B cell (primary cell): ENCODE measurements at regions not wholly inside any gene's neighbourhood (a gene's known extent, or its start where the extent isn't known, plus 50 kb on each side); places are given as distances from the start of the nearest gene placed in this dataset.

ENCODE experiments used
- EZH2 ChIP-seq: IDR thresholded peaks from 2 replicates; pipeline ENCODE4 v1.6.1; 2012; ENCODE audit warnings: borderline replicate concordance, low read depth, mild to moderate bottlenecking, moderate library complexity, low read length; ENCODE audit not compliant: insufficient read depth, poor library complexity, severe bottlenecking
- TF ChIP-seq, protein P1 (sequence below): fragments of 200-600 bp; IDR thresholded peaks from one replicate; pipeline ENCODE4 v1.8.0; 2022; ENCODE audit warnings: antibody characterized with exemption, mild to moderate bottlenecking

DNA sequence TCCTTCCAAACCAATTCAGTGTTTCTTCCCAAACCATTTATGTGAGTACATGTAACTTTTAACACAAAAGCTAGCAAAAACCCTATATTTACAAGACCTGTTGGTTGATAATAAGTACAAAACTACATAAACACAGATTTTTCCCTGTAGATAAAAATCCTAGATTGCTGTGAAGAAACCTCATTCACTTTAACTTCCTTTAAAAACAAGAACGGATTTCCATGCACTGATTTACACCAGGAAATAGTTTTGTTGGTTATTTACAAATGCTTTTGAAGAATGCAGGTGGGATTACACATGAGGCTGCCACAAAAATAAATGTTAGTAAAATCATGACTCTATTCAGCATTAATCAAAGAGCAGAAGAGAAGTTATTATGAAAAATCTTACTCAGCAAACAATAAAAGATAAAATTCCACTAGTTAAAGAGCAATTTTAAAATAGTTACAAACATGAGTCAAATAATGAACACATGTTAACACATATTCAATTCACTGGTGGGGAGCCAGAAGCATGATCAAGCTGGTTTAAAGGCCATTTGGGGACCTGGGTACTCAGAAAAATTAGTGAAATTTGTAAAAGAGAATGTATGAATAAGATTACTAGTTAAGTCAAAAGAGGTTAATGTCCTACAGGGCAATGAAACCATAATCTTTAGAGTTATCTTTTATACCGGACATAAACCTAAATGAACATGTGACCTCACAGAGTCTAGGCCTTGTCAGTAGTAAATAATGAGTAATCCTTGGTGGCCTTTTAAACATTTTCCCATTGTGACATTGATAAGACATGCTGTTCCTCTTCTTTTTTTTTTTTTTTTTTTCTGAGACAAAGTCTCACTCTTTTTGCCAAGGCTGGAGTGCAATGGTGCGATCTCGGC lies 79.9 kb downstream of the PHLDA1 start:
- TF ChIP-seq EZH2: no peak
- TF ChIP-seq, protein P1, sequence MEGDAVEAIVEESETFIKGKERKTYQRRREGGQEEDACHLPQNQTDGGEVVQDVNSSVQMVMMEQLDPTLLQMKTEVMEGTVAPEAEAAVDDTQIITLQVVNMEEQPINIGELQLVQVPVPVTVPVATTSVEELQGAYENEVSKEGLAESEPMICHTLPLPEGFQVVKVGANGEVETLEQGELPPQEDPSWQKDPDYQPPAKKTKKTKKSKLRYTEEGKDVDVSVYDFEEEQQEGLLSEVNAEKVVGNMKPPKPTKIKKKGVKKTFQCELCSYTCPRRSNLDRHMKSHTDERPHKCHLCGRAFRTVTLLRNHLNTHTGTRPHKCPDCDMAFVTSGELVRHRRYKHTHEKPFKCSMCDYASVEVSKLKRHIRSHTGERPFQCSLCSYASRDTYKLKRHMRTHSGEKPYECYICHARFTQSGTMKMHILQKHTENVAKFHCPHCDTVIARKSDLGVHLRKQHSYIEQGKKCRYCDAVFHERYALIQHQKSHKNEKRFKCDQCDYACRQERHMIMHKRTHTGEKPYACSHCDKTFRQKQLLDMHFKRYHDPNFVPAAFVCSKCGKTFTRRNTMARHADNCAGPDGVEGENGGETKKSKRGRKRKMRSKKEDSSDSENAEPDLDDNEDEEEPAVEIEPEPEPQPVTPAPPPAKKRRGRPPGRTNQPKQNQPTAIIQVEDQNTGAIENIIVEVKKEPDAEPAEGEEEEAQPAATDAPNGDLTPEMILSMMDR: no peak
